HL-60 (cell line): ENCODE measurements at regions not wholly inside any gene's neighbourhood (a gene's known extent, or its start where the extent isn't known, plus 50 kb on each side); places are given as distances from the start of the nearest gene placed in this dataset.

Experiments used
- DNase-seq, 2 experiments: peaks; one replicate each; pipeline ENCODE4 v3.0.0-alpha.2; 2010 to 2020; ENCODE audit warnings: low read depth in 1 of 2, low spot score in 1 of 2
- H3K27ac ChIP-seq: fragments of 250-450 bp; sonication (Bioruptor Pico); replicated peaks from 2 replicates; pipeline ENCODE4 v1.5.1; 2020; ENCODE audit warnings: mild to moderate bottlenecking, moderate library complexity
- H3K27me3 ChIP-seq: fragments of 250-450 bp; sonication (Bioruptor Pico); 2 replicates; pipeline ENCODE4 v1.5.1; 2021; ENCODE audit warnings: mild to moderate bottlenecking, moderate library complexity; ENCODE audit not compliant: insufficient read depth, poor library complexity, severe bottlenecking
- H3K4me3 ChIP-seq: replicated peaks from 2 replicates; pipeline ENCODE4 v1.5.1; 2011; ENCODE audit warnings: mild to moderate bottlenecking, control low read depth, low read length; ENCODE audit not compliant: insufficient read depth
- GABPA ChIP-seq: IDR thresholded peaks from 2 replicates; pipeline ENCODE4 v1.6.1; 2012; ENCODE audit warnings: low read depth
- POLR2AphosphoS5 ChIP-seq: IDR thresholded peaks from 2 replicates; pipeline ENCODE4 v1.6.1; 2012; ENCODE audit warnings: low read depth
- REST ChIP-seq: IDR thresholded peaks from 2 replicates; pipeline ENCODE4 v1.6.1; 2012; ENCODE audit warnings: low read depth; ENCODE audit not compliant: insufficient replicate concordance
- SPI1 ChIP-seq: IDR thresholded peaks from 2 replicates; pipeline ENCODE4 v1.6.1; 2012; ENCODE audit warnings: low read depth, mild to moderate bottlenecking, borderline replicate concordance
- TF ChIP-seq, protein P1 (sequence below): IDR thresholded peaks from one replicate; pipeline ENCODE4 v1.5.1; 2011; ENCODE audit warnings: low read length, control low read depth, inconsistent platforms; ENCODE audit not compliant: insufficient read depth

DNA sequence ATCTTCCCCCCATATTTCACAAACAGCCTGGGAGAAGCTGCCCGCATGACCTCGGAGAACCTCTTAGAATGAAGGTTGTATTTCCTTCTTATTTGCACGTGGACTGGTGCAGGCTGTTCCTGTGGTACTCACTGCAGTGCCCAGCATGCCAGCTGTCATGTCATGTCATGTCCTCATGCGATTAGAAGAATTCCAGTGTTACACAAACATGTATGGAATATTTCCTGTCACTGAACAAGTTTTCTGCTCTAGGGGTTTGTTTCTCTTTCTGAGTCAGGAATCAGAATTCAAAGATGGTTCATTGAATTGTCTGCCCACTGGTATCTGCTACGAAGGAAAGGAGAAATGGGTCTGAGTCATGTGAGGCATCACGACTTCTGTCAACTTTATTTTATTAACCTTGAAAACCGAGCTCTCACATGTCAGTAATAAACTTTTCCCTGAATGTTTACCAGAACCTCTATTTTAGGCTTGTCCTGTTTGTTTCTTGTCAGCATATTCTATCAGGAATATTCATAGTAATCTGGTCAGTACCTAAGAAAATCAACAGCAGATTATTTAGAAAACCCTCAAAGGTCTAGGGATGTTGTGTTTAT, 415.6 kb downstream of the GADD45G start:
- no peak overlapping the region for H3K27ac ChIP-seq
- TF ChIP-seq REST: no peak
- no peak for TF ChIP-seq GABPA
- TF ChIP-seq, protein P1, sequence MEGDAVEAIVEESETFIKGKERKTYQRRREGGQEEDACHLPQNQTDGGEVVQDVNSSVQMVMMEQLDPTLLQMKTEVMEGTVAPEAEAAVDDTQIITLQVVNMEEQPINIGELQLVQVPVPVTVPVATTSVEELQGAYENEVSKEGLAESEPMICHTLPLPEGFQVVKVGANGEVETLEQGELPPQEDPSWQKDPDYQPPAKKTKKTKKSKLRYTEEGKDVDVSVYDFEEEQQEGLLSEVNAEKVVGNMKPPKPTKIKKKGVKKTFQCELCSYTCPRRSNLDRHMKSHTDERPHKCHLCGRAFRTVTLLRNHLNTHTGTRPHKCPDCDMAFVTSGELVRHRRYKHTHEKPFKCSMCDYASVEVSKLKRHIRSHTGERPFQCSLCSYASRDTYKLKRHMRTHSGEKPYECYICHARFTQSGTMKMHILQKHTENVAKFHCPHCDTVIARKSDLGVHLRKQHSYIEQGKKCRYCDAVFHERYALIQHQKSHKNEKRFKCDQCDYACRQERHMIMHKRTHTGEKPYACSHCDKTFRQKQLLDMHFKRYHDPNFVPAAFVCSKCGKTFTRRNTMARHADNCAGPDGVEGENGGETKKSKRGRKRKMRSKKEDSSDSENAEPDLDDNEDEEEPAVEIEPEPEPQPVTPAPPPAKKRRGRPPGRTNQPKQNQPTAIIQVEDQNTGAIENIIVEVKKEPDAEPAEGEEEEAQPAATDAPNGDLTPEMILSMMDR: no peak
- no peak for TF ChIP-seq POLR2AphosphoS5
- no peak for TF ChIP-seq SPI1
- H3K27me3 ChIP-seq: no peaks in the 10 kb centered on the region
- no peak overlapping the region for H3K4me3 ChIP-seq
- no peak for DNase-seq

DNA sequence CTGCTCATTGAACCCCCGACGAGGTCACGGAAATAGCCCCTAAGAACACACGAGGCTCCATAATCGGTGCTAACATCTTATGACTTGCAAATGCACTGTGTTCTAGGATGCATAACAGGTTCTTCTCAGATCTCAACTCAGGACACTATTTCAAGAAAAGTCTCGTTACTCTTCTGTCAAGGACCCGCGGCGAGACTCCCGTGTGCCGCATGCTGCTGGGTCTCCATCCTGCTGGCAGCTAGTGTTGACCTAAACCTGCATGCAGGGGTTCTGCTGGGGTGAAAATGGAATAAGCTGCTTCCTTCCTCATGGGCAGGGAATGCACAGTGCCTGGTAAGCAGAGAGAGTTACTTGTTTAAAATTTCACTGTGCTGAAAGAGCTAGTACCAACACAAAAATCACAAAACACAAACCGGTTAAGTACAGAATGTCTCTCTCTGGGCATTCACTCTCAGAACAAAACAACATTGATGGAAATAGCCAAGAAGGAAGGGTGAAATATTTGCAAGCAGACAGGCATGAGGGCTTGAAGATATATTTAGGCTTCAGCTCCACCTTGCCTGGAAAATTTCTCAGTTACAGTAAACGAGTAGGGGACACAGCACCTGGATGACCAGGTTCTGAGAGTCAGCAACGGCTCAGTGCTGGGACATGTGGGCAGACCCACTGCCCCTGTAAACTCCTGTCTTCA, 416.5 kb downstream of the GADD45G start:
- no peak overlapping the region for H3K27ac ChIP-seq
- DNase-seq: no peak
- TF ChIP-seq, protein P1: no peak
- no peak for TF ChIP-seq GABPA
- no peak for TF ChIP-seq REST
- TF ChIP-seq SPI1: no peak
- TF ChIP-seq POLR2AphosphoS5: no peak
- no peak overlapping the region for H3K4me3 ChIP-seq
- H3K27me3 ChIP-seq: no peaks in the 10 kb centered on the region

- no peak for DNase-seq
- no peak overlapping the region for H3K27ac ChIP-seq
- no peaks in the 10 kb centered on the region for H3K27me3 ChIP-seq
- H3K4me3 ChIP-seq: no peak overlapping the region
- no peak for TF ChIP-seq POLR2AphosphoS5
- TF ChIP-seq REST: no peak
- TF ChIP-seq, protein P1: no peak
- TF ChIP-seq GABPA: no peak
- TF ChIP-seq SPI1: no peak
These were observed 417.7 kb downstream of the GADD45G start for GRCh38 chr9:90022474-90022873.
